ENCODE measurements at regions not wholly inside any gene's neighbourhood (a gene's known extent, or its start where the extent isn't known, plus 50 kb on each side); places are given as distances from the start of the nearest gene placed in this dataset.

- no peaks in the 10 kb centered on the region for H3K27me3 ChIP-seq (ENCODE audit: low read length)
- DNase-seq = no peak
- no peaks in the 10 kb centered on the region for H3K79me2 ChIP-seq (ENCODE audit: low read length)
- H3K27ac ChIP-seq (ENCODE audit: low read length) = no peak overlapping the region
- no peaks in the 10 kb centered on the region for H3K36me3 ChIP-seq (ENCODE audit: insufficient read depth, low read length)
- no peak overlapping the region for H3K4me2 ChIP-seq (ENCODE audit: low read depth, low read length, poor library complexity, severe bottlenecking)
- H3K4me1 ChIP-seq (ENCODE audit: low read length) = peaks cover 13% of the 10 kb centered on the region
- peak overlapping the region; percentile 94 for H2AFZ ChIP-seq (ENCODE audit: low read length)
- H3K9me2 ChIP-seq (replicated peaks; ENCODE audit: insufficient read depth, low read length) = no peaks in the 10 kb centered on the region
- H3K4me3 ChIP-seq (ENCODE audit: low read length) = no peak overlapping the region
- no peak overlapping the region for H3K9ac ChIP-seq (ENCODE audit: low read length)
- H3K9me3 ChIP-seq (ENCODE audit: low read length) = no peaks in the 10 kb centered on the region
- no peaks in the 10 kb centered on the region for H4K20me1 ChIP-seq (ENCODE audit: insufficient read depth, low read depth, low read length)
These were observed 235.2 kb downstream of the SLITRK5 start for GRCh38 chr13:87906411-87906810.

GRCh38 chr13:87907202-87907601, 236.0 kb downstream of the SLITRK5 start:
- Histone ChIP-seq H3K79me2 (ENCODE audit: low read length) (no peaks in the 10 kb centered on the region), H4K20me1 (ENCODE audit: insufficient read depth, low read depth, low read length) (no peaks in the 10 kb centered on the region), H3K36me3 (ENCODE audit: insufficient read depth, low read length) (no peaks in the 10 kb centered on the region), H3K9me3 (ENCODE audit: low read length) (no peaks in the 10 kb centered on the region), H3K4me1 (ENCODE audit: low read length) (peaks cover 13% of the 10 kb centered on the region), H3K27ac (ENCODE audit: low read length) (no peak overlapping the region), H3K9ac (ENCODE audit: low read length) (no peak overlapping the region), H3K4me3 (ENCODE audit: low read length) (no peak overlapping the region), H2AFZ (ENCODE audit: low read length) (peak overlapping the region; percentile 94), H3K4me2 (ENCODE audit: low read depth, low read length, poor library complexity, severe bottlenecking) (no peak overlapping the region), H3K27me3 (ENCODE audit: low read length) (no peaks in the 10 kb centered on the region), H3K9me2 (replicated peaks; ENCODE audit: insufficient read depth, low read length) (no peaks in the 10 kb centered on the region)
- no peak for DNase-seq

- H3K9me2 ChIP-seq (replicated peaks; ENCODE audit: insufficient read depth, low read length) = no peaks in the 10 kb centered on the region
- no peaks in the 10 kb centered on the region for H3K36me3 ChIP-seq (ENCODE audit: insufficient read depth, low read length)
- H3K9ac ChIP-seq (ENCODE audit: low read length) = no peak overlapping the region
- H2AFZ ChIP-seq (ENCODE audit: low read length) = peak overlapping the region; percentile 46; the same call in 1 of the 2 replicates
- DNase-seq = no peak
- H3K4me1 ChIP-seq (ENCODE audit: low read length) = no peaks in the 10 kb centered on the region
- H3K79me2 ChIP-seq (ENCODE audit: low read length) = no peaks in the 10 kb centered on the region
- H3K9me3 ChIP-seq (ENCODE audit: low read length) = no peaks in the 10 kb centered on the region
- H3K4me3 ChIP-seq (ENCODE audit: low read length) = no peak overlapping the region
- H4K20me1 ChIP-seq (ENCODE audit: insufficient read depth, low read depth, low read length) = no peaks in the 10 kb centered on the region
- no peak overlapping the region for H3K4me2 ChIP-seq (ENCODE audit: low read depth, low read length, poor library complexity, severe bottlenecking)
- no peaks in the 10 kb centered on the region for H3K27me3 ChIP-seq (ENCODE audit: low read length)
- H3K27ac ChIP-seq (ENCODE audit: low read length) = no peak overlapping the region
These were observed 248.8 kb downstream of the SLITRK5 start for GRCh38 chr13:87919956-87920355.

GRCh38 chr13:87923753-87924152, 252.6 kb downstream of the SLITRK5 start:
- H3K4me1 ChIP-seq (ENCODE audit: low read length) = no peaks in the 10 kb centered on the region
- no peaks in the 10 kb centered on the region for H3K79me2 ChIP-seq (ENCODE audit: low read length)
- no peak overlapping the region for H3K27ac ChIP-seq (ENCODE audit: low read length)
- no peaks in the 10 kb centered on the region for H3K27me3 ChIP-seq (ENCODE audit: low read length)
- H4K20me1 ChIP-seq (ENCODE audit: insufficient read depth, low read depth, low read length) = no peaks in the 10 kb centered on the region
- H3K36me3 ChIP-seq (ENCODE audit: insufficient read depth, low read length) = no peaks in the 10 kb centered on the region
- DNase-seq = no peak
- H3K4me2 ChIP-seq (ENCODE audit: low read depth, low read length, poor library complexity, severe bottlenecking) = no peak overlapping the region
- no peaks in the 10 kb centered on the region for H3K9me2 ChIP-seq (replicated peaks; ENCODE audit: insufficient read depth, low read length)
- 0 out of 2 replicates have a peak overlapping the region, but pooled peaks have one; percentile 44 for H2AFZ ChIP-seq (ENCODE audit: low read length)
- H3K4me3 ChIP-seq (ENCODE audit: low read length) = no peak overlapping the region
- H3K9ac ChIP-seq (ENCODE audit: low read length) = no peak overlapping the region
- no peaks in the 10 kb centered on the region for H3K9me3 ChIP-seq (ENCODE audit: low read length)

- H4K20me1 ChIP-seq (ENCODE audit: insufficient read depth, low read depth, low read length) = no peaks in the 10 kb centered on the region
- H3K79me2 ChIP-seq (ENCODE audit: low read length) = no peaks in the 10 kb centered on the region
- no peaks in the 10 kb centered on the region for H3K27me3 ChIP-seq (ENCODE audit: low read length)
- peak overlapping the region; percentile 44; the same call in 1 of the 2 replicates for H2AFZ ChIP-seq (ENCODE audit: low read length)
- H3K9me2 ChIP-seq (replicated peaks; ENCODE audit: insufficient read depth, low read length) = no peaks in the 10 kb centered on the region
- no peak overlapping the region for H3K4me3 ChIP-seq (ENCODE audit: low read length)
- no peaks in the 10 kb centered on the region for H3K36me3 ChIP-seq (ENCODE audit: insufficient read depth, low read length)
- no peak overlapping the region for H3K9ac ChIP-seq (ENCODE audit: low read length)
- peaks cover 4% of the 10 kb centered on the region for H3K9me3 ChIP-seq (ENCODE audit: low read length)
- no peak overlapping the region for H3K27ac ChIP-seq (ENCODE audit: low read length)
- H3K4me1 ChIP-seq (ENCODE audit: low read length) = no peaks in the 10 kb centered on the region
- DNase-seq = no peak
- no peak overlapping the region for H3K4me2 ChIP-seq (ENCODE audit: low read depth, low read length, poor library complexity, severe bottlenecking)
These were observed 253.8 kb downstream of the SLITRK5 start for GRCh38 chr13:87925006-87925405.

- H3K27me3 ChIP-seq (ENCODE audit: low read length) = no peaks in the 10 kb centered on the region
- peaks cover 10% of the 10 kb centered on the region for H3K4me1 ChIP-seq (ENCODE audit: low read length)
- H3K27ac ChIP-seq (ENCODE audit: low read length) = no peak overlapping the region
- H3K4me2 ChIP-seq (ENCODE audit: low read depth, low read length, poor library complexity, severe bottlenecking) = no peak overlapping the region
- no peaks in the 10 kb centered on the region; the same call in 1 of the 2 replicates for H3K9me3 ChIP-seq (ENCODE audit: low read length)
- H2AFZ ChIP-seq (ENCODE audit: low read length) = 0 out of 2 replicates have a peak overlapping the region, but pooled peaks have one; percentile 42
- H3K9ac ChIP-seq (ENCODE audit: low read length) = no peak overlapping the region
- no peaks in the 10 kb centered on the region for H3K9me2 ChIP-seq (replicated peaks; ENCODE audit: insufficient read depth, low read length)
- H3K79me2 ChIP-seq (ENCODE audit: low read length) = no peaks in the 10 kb centered on the region
- DNase-seq = no peak
- H4K20me1 ChIP-seq (ENCODE audit: insufficient read depth, low read depth, low read length) = no peaks in the 10 kb centered on the region
- no peaks in the 10 kb centered on the region for H3K36me3 ChIP-seq (ENCODE audit: insufficient read depth, low read length)
- H3K4me3 ChIP-seq (ENCODE audit: low read length) = no peak overlapping the region
These were observed 269.6 kb downstream of the SLITRK5 start for GRCh38 chr13:87940776-87941175.

GRCh38 chr13:87941226-87941625, 270.1 kb downstream of the SLITRK5 start:
- no peaks in the 10 kb centered on the region for H4K20me1 ChIP-seq (ENCODE audit: insufficient read depth, low read depth, low read length)
- H3K27me3 ChIP-seq (ENCODE audit: low read length) = no peaks in the 10 kb centered on the region
- H3K27ac ChIP-seq (ENCODE audit: low read length) = no peak overlapping the region
- H3K9me3 ChIP-seq (ENCODE audit: low read length) = no peaks in the 10 kb centered on the region; the same call in 1 of the 2 replicates
- 0 out of 2 replicates have a peak overlapping the region, but pooled peaks have one; percentile 42 for H2AFZ ChIP-seq (ENCODE audit: low read length)
- no peak overlapping the region for H3K9ac ChIP-seq (ENCODE audit: low read length)
- no peak for DNase-seq
- no peak overlapping the region for H3K4me3 ChIP-seq (ENCODE audit: low read length)
- H3K36me3 ChIP-seq (ENCODE audit: insufficient read depth, low read length) = no peaks in the 10 kb centered on the region
- no peaks in the 10 kb centered on the region for H3K9me2 ChIP-seq (replicated peaks; ENCODE audit: insufficient read depth, low read length)
- no peak overlapping the region for H3K4me2 ChIP-seq (ENCODE audit: low read depth, low read length, poor library complexity, severe bottlenecking)
- peaks cover 8% of the 10 kb centered on the region; the same call in 1 of the 2 replicates for H3K4me1 ChIP-seq (ENCODE audit: low read length)
- H3K79me2 ChIP-seq (ENCODE audit: low read length) = no peaks in the 10 kb centered on the region

- Histone ChIP-seq H3K4me2 (ENCODE audit: low read depth, low read length, poor library complexity, severe bottlenecking) (no peak overlapping the region), H3K9me3 (ENCODE audit: low read length) (no peaks in the 10 kb centered on the region; the same call in 1 of the 2 replicates), H3K9me2 (replicated peaks; ENCODE audit: insufficient read depth, low read length) (no peaks in the 10 kb centered on the region), H3K27ac (ENCODE audit: low read length) (no peak overlapping the region), H3K4me1 (ENCODE audit: low read length) (peaks cover 8% of the 10 kb centered on the region; the same call in 1 of the 2 replicates), H3K27me3 (ENCODE audit: low read length) (no peaks in the 10 kb centered on the region), H4K20me1 (ENCODE audit: insufficient read depth, low read depth, low read length) (no peaks in the 10 kb centered on the region), H3K4me3 (ENCODE audit: low read length) (no peak overlapping the region), H3K36me3 (ENCODE audit: insufficient read depth, low read length) (no peaks in the 10 kb centered on the region), H3K79me2 (ENCODE audit: low read length) (no peaks in the 10 kb centered on the region), H2AFZ (ENCODE audit: low read length) (0 out of 2 replicates have a peak overlapping the region, but pooled peaks have one; percentile 9), H3K9ac (ENCODE audit: low read length) (no peak overlapping the region)
- no peak for DNase-seq
These were observed 271.0 kb downstream of the SLITRK5 start for GRCh38 chr13:87942205-87942604.
